Islet precursor cell (in vitro differentiated cells): ENCODE measurements at regions not wholly inside any gene's neighbourhood (a gene's known extent, or its start where the extent isn't known, plus 50 kb on each side); places are given as distances from the start of the nearest gene placed in this dataset.

ENCODE experiments used
- DNase-seq: peaks from one replicate; pipeline ENCODE4 v3.0.0-alpha.2; 2018

- no peak for DNase-seq
Measured at GRCh38 chr5:159713773-159714172, 202.5 kb upstream of the ADRA1B start.

- DNase-seq: no peak
Measured at GRCh38 chr5:159725475-159725874, 190.8 kb upstream of the ADRA1B start.

- no peak for DNase-seq
Measured at GRCh38 chr5:159727167-159727566, 189.1 kb upstream of the ADRA1B start.

DNA sequence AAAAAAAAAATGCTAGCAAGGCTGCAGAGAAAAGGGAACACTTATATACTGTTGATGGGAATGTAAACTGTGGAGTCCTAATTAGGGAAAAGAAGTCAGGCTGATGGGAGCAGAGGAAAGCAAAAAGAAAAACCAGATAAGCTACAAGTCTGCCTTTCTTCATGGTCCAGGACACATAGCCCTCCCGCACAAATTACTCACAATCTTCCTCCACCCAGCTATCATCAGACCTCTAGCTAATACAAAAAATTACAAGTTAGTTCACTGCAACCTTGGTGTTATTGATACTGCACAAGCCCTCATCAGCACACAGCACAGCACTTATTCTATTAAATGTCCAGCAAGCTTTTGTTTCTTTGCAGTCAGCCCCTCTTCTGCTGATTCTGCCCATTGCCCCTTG lies 186.0 kb upstream of the ADRA1B start:
- no peak for DNase-seq

- DNase-seq: no peak
Measured at GRCh38 chr5:159732220-159732619, 184.1 kb upstream of the ADRA1B start.

DNA sequence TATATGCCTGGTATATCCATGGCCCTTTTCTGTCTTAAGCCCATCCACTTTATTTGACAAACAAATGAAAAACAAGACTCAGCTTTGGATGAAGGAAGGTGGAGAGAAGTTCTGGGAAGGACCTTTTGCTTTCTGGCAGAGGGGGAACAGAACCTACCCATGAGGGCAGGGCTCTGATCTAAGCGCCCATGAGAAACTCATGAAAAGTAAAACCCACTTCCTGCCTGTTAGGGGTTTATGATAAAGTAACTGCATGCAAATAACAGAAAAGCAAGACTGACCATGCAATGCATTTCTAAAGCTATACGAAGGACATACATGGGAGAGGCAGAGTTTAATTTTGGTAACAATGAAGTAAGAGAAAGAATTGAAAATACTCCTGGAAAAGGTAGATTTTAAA lies 181.9 kb upstream of the ADRA1B start:
- no peak for DNase-seq

DNA sequence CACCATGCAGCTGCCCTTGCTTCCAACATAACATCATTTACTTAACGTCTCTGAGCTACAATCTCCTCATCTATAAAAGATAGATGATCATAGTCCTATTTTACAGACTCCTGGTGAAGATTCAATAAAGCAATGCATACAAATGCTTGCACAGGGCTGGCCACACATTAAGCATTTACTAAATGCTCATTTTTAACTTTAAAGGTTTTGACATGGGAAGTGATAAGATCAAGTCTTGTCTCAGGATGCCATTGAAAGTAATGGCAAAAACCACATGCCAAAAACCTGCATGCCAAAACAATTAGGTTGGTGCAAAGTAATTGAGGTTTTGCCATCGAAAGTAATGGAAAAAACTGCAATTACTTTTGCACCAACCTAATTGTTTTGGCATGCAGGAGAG lies 181.2 kb upstream of the ADRA1B start:
- DNase-seq: no peak

GRCh38 chr5:159735749-159736660 lies 180.3 kb upstream of the ADRA1B start:
- no peak for DNase-seq

DNA sequence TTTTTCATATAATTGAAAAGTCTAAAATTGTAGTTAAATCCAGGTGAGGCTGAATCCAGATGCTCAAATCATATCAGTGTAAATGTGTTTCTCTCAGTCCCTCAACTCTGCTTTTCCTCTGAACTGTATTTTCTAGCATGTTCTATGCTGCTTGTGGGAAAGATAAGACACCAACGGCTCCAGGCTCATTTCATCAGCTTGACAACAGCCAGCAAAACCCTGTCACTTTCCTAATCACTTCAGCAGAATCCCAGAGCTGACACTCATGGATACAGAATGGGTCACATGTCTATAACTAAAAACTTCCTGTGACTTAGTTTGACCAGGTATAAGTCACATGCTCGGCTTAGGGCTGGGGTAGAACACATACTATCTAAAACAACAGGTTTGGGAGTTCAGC lies 179.4 kb upstream of the ADRA1B start:
- no peak for DNase-seq

DNA sequence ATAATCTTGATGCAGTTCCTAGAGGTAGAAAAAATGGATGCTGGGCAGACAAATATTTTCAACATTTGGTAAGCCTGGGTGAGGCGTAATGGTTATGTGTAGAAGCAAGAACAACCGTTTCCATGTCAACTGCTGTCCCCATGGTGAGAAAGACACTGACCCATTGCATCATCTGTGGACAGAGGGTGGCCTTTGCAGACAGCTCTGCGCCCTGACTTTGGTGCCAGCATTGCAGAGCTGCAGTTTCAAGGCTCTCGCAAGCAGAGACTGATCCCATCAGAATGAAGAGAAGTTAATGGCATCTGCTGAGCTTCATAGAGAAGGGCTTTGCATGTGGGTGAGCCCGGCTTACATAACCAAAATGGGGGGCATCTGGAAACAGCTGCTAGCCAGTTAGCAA lies 179.0 kb upstream of the ADRA1B start:
- no peak for DNase-seq

DNA sequence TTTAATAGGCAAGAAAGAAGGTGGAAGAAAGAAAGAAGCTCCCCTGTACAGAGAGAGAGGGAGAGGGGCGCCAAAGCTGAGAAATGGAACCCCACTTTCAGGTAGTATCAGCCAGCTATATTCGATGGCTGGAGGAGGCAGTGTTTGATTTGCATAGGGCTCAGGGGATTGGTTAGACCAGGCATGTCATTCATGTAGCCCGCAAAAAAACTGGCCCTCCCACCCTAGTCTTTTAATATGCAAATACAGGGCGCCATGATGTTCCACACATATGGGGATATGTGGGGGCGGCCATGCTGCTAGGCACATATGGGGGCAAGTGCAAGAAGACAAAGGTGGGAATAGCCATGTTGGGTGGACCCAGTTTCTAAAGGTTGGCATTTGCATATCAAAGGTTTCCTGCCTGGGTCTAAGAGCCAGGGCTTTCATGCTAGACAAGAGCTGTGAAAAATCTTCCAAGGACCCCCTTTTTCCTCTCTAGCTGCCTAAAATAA lies 174.4 kb upstream of the ADRA1B start:
- DNase-seq: no peak

- no peak for DNase-seq
Measured at GRCh38 chr5:159743234-159743633, 173.0 kb upstream of the ADRA1B start.

- DNase-seq: no peak
Measured at GRCh38 chr5:159746707-159747106, 169.6 kb upstream of the ADRA1B start.

DNA sequence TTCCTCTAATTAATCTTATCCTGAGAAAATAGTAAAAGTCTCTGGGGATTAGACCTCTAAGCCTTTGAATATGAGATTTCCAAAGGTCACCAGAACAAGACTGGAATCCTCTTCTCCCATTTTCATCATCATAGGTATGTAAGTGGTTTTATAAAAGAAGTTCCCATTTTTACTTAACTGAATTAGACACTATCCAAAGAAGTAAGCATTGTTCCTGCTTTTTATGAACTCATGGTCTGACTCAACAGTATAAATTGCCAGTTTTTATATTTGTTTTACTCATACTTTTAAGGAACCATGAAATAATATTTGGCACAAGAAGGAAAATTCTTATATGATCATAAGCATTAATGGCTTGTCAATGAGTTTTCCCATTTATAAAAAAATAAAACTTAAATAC lies 167.1 kb upstream of the ADRA1B start:
- DNase-seq: no peak

GRCh38 chr5:159750226-159750625 lies 166.1 kb upstream of the ADRA1B start:
- no peak for DNase-seq

DNA sequence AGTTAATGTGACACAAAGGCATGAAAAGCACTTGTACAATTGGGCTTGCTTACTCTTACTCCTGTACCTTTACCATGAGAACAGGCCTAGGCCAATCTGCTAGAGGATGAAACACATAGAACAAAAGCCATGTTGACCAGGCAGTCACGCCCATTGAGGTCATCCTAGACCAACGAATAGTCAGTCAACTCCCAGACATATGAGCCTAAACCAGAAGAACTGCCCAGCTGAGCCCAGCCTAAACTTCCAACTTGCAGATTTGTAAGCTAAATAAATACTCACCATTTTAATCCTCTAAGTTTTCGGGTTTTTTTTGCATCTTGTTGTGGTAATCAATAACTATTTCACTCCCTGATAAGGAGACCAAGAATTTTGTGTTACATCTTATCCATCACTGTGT lies 164.8 kb upstream of the ADRA1B start:
- no peak for DNase-seq

DNA sequence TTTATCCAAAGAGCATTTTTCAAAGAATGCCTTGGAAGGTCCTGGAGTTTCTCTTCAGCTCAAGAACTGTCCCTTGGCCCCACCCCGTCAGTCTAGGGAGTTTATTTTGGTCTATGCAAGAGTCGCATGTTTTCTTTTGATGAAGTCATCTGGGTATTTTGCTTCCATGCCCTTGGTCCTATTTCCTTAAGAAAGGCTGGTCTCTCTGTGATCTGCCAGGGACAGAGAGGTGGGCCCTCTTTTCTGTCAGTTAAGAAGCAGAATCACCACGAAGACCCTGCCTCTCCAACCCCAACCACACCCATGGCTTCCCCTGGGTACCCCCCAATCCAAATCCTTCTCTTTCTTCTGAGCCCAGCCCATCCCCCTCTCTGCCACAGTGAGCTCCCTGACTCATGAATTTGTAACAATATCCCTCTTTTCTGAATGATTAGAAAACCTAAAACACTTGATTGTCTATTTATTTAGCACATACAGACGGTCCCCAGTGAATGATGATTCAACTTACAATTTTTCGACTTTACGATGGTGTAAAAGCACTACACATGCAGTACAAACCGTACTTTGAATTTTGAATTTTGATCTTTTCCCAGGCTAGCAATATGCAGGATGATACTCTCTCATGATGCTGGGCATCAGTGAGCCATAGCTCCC lies 163.5 kb upstream of the ADRA1B start:
- no peak for DNase-seq

- no peak for DNase-seq
Measured at GRCh38 chr5:159758189-159758588, 158.1 kb upstream of the ADRA1B start.

- no peak for DNase-seq
Measured at GRCh38 chr5:159759791-159760290, 156.4 kb upstream of the ADRA1B start.

GRCh38 chr5:159762921-159763320 lies 153.4 kb upstream of the ADRA1B start:
- DNase-seq: no peak

DNA sequence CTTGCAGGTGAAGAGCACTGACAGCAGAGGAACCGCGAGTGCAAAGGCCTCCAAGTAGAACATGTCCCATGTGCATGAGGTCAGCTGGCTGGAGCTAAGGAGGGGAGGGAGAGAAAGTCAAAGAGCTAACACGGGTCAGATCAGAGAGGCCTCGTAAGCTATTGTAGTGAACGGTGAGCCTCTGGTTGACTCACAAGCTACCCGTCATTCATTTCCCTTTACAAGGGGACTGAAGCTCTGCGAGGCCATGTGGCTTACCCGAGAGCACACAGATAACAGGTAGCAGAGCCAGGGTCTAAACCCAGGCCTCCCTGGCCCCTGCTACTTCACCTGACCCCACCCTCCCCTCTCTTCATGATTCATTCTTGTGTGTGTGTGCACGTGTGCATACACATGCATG lies 152.7 kb upstream of the ADRA1B start:
- DNase-seq: peak; percentile 69

- peak; percentile 85 for DNase-seq
Measured at GRCh38 chr5:159764283-159765134, 151.8 kb upstream of the ADRA1B start.

- no peak for DNase-seq
Measured at GRCh38 chr5:159765135-159765433, 151.2 kb upstream of the ADRA1B start.
